ES-I3 (cell line): ENCODE measurements at regions not wholly inside any gene's neighbourhood (a gene's known extent, or its start where the extent isn't known, plus 50 kb on each side); places are given as distances from the start of the nearest gene placed in this dataset.

Experiments
- H3K36me3 ChIP-seq: 2 replicates; pipeline ENCODE4 v1.6.1; 2013; ENCODE audit warnings: mild to moderate bottlenecking, low read length, control low read depth, moderate library complexity; ENCODE audit not compliant: insufficient read depth
- H3K4me1 ChIP-seq: 2 replicates; pipeline ENCODE4 v1.6.1; 2013; ENCODE audit warnings: mild to moderate bottlenecking, control low read depth, low read length; ENCODE audit not compliant: insufficient read depth
- H3K9ac ChIP-seq: 2 replicates; pipeline ENCODE4 v1.6.1; 2013; ENCODE audit warnings: low read depth, mild to moderate bottlenecking, low read length, moderate library complexity
- H3K9me3 ChIP-seq: 2 replicates; pipeline ENCODE4 v1.6.1; 2013; ENCODE audit warnings: mild to moderate bottlenecking, low read length, moderate library complexity; ENCODE audit not compliant: control insufficient read depth, insufficient read depth

DNA sequence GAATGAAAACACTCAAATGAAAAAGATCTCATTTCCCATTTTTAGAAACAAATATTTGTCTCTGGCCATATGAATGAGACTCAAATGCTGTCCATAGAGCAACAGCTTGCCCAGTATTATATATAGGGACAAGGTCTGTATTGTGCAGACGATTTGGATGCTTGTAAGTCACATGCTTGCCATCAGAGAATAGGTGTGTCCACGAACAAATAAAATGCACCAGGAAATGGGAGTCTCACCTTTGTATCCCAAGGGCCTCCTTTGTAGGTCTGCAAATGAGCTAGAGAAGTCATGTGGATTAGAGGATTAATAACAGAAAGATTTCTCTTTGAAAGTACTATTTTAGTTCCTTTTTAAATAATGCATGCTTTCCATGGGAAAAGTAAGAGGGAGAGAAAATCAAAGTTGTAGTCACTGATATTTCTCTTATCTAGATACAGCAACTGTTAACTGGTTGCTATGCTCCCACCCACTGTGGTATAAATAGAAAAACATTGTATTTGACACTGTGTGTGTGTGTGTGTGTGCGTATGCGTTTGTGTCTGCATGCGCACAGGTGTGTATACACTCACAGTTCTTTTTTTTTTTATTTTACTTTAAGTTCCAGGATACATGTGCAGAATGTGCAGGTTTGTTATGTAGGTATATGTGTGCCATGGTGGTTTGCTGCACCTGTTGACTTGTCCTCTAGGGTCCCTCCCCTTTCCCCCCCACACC lies 383.4 kb upstream of the ARRDC4 start:
- Histone ChIP-seq H3K36me3 (no peaks in the 10 kb centered on the region), H3K9ac (no peak overlapping the region), H3K4me1 (no peaks in the 10 kb centered on the region), H3K9me3 (no peaks in the 10 kb centered on the region)

DNA sequence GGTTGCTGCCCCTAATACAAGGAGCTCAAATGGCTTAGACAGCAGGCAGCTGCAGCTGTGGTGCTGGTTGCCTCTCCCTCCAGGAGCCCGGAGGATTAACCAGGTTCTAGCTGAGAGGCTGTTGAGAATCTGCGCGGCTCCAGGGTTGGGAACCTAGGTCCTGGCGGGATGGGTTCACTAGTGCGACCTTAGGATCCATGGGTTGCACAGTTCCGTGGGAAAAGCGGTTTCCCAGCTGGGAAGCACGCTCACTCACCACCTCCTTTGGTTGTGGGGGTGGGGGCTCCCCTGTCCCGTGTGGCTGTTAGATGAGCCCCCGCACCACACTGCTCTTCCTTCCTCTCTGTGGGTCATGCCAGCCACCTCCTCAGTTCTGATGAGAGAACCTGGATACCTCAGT lies 375.1 kb upstream of the ARRDC4 start:
- Histone ChIP-seq H3K36me3 (no peaks in the 10 kb centered on the region), H3K4me1 (no peaks in the 10 kb centered on the region), H3K9ac (no peak overlapping the region), H3K9me3 (no peaks in the 10 kb centered on the region)

DNA sequence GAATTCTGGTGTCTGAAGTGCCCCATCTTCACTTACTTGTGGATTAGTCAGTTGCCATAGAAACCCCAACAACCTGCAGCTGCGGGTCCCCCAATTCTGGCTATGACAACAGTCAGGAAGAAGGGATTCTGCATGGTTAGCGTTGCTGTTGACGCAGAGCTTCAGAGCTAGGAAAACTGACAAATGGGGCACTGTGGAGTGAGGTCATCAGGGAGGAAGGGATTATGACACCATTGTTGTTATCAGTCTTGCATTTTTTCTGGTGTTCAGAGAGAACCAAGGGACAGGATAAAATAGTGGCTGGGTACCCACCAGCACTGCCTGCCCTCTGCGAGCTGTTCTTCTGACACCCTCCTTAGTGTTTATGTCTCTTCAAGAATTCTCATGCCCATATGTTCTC lies 367.7 kb upstream of the ARRDC4 start:
- Histone ChIP-seq H3K9ac (no peak overlapping the region), H3K4me1 (no peaks in the 10 kb centered on the region), H3K36me3 (no peaks in the 10 kb centered on the region), H3K9me3 (no peaks in the 10 kb centered on the region)

DNA sequence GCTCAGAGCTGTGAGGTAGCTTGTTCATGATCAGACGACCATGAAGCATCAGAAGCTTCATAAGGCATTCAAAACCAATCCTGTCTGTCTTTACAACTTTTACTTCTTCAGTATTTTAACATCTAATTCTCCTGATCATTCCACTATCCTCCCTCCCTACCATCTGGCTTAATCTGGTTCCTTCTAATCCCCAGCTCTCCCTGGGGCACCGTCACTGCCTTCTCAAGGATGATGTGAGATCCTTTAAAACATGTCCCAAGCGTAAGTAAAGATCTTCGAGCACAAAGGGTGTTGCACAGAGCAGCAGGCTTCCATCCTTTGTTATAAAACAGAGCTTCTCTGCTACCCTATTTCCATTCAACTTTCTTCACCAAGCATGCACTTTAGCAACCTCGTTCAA lies 362.7 kb upstream of the ARRDC4 start:
- no peaks in the 10 kb centered on the region for H3K36me3 ChIP-seq
- H3K9me3 ChIP-seq = no peaks in the 10 kb centered on the region

DNA sequence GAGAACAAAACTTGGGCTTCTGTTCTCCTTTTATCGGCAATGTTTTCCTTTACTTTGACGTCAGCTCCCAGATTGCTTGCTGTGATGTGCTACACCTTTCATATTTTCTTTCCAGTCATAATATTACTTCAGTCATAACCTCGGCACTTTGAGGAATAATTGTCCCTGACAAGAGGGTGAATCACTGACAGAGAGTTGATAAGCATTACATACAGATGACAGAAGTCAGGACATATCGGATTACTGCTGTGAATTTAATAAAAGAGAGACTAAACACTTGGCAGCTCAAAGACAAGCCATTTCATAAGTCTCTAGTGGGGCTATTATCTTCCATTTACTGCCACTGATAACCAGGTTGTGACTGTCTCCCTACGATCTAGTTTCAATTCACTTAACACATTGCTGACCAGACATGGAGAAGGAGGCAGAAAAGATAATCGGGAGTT lies 362.1 kb upstream of the ARRDC4 start:
- no peaks in the 10 kb centered on the region for H3K36me3 ChIP-seq
- no peaks in the 10 kb centered on the region for H3K9me3 ChIP-seq
- H3K9ac ChIP-seq = no peak overlapping the region
- H3K4me1 ChIP-seq = no peaks in the 10 kb centered on the region

More for the DNA sequence above, 362.7 kb upstream of the ARRDC4 start:
- Histone ChIP-seq H3K4me1 (no peaks in the 10 kb centered on the region), H3K9ac (no peak overlapping the region)

DNA sequence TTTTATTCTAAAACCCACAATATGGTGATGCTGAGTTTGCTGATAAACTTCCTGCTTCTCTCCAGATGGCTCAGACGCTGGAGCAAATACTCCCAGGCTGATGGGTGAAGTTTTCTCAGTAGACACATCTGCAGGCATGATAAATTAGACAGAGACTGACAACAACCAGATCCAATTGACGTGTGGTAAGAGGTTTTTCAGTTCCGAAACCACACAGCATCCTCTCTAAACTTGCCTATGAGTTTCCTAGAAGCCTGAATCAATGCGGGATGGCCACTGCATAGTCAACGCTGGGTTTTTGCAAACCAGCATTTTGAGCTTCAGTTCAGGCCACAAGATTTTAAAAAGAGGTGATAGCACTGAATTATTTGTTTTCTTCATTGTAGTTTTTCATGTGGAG lies 360.3 kb upstream of the ARRDC4 start:
- no peaks in the 10 kb centered on the region for H3K36me3 ChIP-seq
- H3K4me1 ChIP-seq = no peaks in the 10 kb centered on the region
- no peaks in the 10 kb centered on the region for H3K9me3 ChIP-seq
- no peak overlapping the region for H3K9ac ChIP-seq

DNA sequence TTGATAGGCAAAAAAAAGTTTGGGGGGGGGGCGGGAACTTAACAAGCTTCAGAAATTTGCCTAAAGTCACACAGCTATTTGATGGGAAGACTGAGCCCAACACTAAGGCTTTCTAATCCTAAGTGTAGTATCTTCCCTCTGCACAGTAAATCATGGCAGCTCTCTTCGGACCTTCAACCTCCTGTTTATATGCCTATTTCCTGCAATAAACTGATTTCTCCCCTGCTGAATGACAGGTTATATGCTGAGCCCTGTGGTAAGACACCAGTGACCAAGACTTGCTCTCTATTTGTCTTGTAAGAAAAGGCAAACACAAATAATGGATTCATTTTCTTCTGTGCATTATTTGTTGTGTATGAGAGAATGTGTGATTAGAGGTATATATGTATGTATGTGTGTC lies 355.8 kb upstream of the ARRDC4 start:
- Histone ChIP-seq H3K4me1 (no peaks in the 10 kb centered on the region), H3K9me3 (no peaks in the 10 kb centered on the region), H3K9ac (no peak overlapping the region)

DNA sequence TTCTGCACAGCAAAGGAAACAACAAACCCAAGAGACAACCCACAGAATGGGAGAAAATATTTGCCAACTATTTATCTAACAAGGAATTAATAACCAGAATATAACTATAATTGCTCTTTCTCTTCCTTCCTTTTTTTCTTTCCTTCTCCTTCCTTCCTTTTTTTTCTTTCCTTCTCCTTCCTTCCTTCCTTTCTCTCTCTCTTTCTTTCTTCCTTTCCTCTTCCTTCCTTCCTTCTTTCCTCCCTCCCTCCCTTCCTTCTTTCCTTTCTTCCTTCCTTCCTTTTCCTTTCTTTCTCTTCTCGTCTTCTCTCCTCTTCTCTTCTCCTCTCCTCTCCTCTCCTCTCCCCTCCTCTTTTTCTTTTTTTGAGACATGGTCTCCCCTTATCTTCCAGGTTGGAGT lies 345.4 kb upstream of the ARRDC4 start:
- Histone ChIP-seq H3K36me3 (no peaks in the 10 kb centered on the region), H3K9ac (no peak overlapping the region), H3K9me3 (no peaks in the 10 kb centered on the region), H3K4me1 (no peaks in the 10 kb centered on the region)

More for the DNA sequence above, 355.8 kb upstream of the ARRDC4 start:
- H3K36me3 ChIP-seq = no peaks in the 10 kb centered on the region

DNA sequence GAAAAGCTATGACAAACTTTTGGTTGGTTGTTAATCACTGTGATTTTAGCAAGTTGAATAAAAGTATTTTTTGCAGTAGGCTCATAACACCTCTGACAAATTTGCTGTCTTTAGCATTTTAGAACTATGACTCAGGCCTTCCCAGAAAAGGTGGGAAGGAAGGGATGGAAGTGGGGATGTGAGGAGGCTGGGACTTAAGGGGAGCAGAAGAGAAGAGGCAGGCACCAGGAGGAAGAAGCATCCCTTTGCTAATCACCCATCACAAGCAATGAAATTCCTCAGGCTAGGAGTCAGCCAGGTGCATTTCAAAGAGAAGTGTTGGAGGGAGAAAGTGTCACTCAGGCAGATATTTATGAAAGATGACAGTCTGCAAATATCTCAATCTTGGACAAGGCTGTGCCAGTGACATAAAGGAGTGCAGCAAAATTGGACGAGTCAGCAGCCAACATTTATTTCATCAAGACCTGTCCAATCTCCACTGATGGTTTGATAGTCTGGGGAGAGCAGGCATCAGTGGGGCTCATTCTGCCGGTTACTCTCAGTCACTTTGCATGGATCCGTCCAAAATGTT lies 337.3 kb upstream of the ARRDC4 start:
- Histone ChIP-seq H3K4me1 (peaks cover 3% of the 10 kb centered on the region; the same call in 1 of the 2 replicates), H3K9me3 (no peaks in the 10 kb centered on the region), H3K36me3 (no peaks in the 10 kb centered on the region), H3K9ac (no peak overlapping the region)

DNA sequence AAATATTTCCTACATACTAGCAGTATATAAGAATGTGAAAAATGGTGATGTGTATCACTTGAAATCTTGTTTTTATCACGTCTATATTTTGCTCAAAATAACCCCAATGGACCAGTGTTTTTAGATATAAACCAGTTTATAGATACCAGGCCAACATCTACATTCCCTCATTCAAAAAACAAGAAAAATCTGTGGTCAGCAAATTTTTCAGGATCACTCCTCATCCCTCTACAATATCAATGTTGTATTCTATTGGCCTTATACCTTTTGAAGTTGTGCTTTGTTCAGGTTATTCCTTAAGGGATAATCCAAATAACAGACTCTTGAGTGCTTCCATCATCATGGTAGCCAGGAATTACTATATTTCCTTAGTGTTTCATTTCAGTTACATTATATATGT lies 332.9 kb upstream of the ARRDC4 start:
- Histone ChIP-seq H3K4me1 (peaks cover 3% of the 10 kb centered on the region; the same call in 1 of the 2 replicates), H3K9me3 (no peaks in the 10 kb centered on the region), H3K9ac (no peak overlapping the region), H3K36me3 (no peaks in the 10 kb centered on the region)

DNA sequence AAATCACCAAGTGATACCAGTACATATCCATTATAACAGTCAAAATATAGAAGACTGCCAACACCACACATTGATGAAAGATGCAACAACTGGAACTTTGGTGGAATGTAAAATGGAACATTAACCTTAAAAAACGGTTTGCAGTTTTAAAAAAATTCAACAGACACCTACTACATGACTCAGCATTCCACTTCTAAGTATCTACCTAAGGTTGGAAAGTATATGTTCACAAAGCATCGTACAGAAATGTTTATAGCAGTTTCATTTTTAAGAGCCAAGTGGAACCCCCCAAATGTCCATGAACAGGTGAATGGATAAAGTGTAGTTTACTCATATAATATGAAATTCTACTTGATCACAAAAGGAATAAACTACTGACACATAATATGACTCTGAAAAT lies 314.7 kb upstream of the ARRDC4 start:
- H3K36me3 ChIP-seq = no peaks in the 10 kb centered on the region

DNA sequence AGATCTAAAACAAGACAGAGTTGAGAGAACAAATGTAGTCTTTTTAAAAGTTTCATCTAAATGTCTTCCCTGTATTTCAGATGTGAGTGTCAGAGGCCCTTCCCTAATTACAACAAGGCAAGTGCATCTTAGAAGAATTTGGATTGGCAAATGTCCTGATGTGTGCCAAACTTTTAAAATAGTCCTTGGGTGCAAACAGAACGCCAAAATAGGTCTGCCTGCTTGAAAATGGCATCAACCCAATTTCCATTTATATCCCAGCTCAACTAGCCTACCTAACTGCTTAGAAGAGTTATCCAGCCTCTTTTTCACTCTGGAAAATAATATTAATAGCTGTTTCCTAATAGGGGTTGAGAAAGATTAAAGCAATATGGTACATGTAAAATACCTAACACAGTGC lies 311.8 kb upstream of the ARRDC4 start:
- H3K9ac ChIP-seq = no peak overlapping the region
- H3K4me1 ChIP-seq = no peaks in the 10 kb centered on the region
- H3K9me3 ChIP-seq = no peaks in the 10 kb centered on the region
- H3K36me3 ChIP-seq = no peaks in the 10 kb centered on the region

More for the DNA sequence above, 314.7 kb upstream of the ARRDC4 start:
- Histone ChIP-seq H3K9ac (no peak overlapping the region), H3K4me1 (no peaks in the 10 kb centered on the region), H3K9me3 (no peaks in the 10 kb centered on the region)

DNA sequence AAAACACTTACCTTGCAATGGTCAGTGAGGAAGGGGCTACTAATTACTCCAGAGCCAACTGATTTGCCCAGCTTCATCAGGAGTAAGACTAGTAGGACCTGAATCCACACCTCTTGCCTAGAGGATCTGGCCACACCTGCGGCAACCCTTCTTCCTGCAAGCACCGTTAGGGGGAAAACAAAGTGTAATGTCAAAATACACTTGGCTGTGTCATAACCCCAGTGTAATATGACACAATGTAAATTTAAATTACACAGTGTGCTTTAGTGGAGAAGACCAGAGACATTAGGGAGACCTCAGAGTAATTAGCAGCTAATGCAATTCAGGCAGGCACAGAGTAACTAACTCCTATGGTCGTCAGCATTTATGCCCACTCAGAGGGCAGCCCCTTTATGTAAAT lies 308.5 kb upstream of the ARRDC4 start:
- H3K36me3 ChIP-seq = no peaks in the 10 kb centered on the region
- H3K9ac ChIP-seq = no peak overlapping the region
- peaks cover 7% of the 10 kb centered on the region; the same call in 1 of the 2 replicates for H3K4me1 ChIP-seq
- no peaks in the 10 kb centered on the region for H3K9me3 ChIP-seq

DNA sequence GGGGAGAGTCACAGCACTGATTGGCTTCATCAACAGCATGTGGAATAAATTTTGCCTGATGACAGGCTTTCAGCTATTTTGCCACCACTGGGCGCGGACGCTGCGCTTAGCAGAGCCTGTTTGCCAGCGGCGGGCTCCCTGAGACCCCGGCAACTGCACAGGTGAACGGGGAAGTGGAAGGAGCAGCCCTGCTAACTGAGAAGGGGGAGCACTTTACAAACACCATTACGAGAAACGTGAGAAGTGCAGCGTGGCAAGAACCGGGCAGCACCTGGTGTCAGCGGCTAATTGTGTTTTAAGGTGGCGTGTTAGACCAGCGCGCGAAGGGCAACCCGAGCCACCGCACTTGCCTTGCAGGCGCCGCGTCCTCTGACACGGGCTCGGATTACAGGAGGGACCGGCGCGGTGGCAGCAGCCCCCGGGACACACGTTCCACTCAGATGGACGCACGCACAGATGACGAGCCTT lies 307.8 kb upstream of the ARRDC4 start:
- Histone ChIP-seq H3K9me3 (no peaks in the 10 kb centered on the region), H3K36me3 (no peaks in the 10 kb centered on the region), H3K4me1 (peaks cover 7% of the 10 kb centered on the region; the same call in 1 of the 2 replicates), H3K9ac (peak overlapping the region; percentile 36; the same call in 1 of the 2 replicates)

DNA sequence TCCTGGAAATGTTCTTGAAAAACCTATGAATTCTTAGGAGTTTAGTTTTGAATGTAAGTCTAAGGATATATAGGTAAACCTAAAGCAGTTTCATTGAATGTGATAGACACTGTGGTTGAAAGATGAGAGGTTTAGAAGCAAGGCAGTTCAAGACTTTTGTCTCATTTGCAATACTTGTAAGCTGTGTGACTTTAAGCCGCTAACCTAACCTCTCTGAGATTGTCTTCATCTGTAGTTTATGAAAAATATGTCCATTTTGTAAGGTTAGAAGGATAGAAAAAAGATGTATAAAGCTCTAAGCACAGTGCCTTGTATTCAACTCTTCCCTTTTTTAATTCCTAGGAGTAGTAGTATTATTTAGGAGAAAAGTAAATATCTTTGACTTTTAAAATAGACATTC lies 306.6 kb upstream of the ARRDC4 start:
- H3K36me3 ChIP-seq = no peaks in the 10 kb centered on the region
- no peak overlapping the region for H3K9ac ChIP-seq
- H3K4me1 ChIP-seq = peaks cover 7% of the 10 kb centered on the region; the same call in 1 of the 2 replicates
- H3K9me3 ChIP-seq = no peaks in the 10 kb centered on the region
